ENCODE measurements at regions not wholly inside any gene's neighbourhood (a gene's known extent, or its start where the extent isn't known, plus 50 kb on each side); places are given as distances from the start of the nearest gene placed in this dataset.

- TF ChIP-seq CTCF (IDR thresholded peaks at IDR 0.05; ENCODE audit: low read depth, low read length) (no peak), POLR2A (IDR thresholded peaks at IDR 0.05; ENCODE audit: extremely low read depth, insufficient read length) (no peak), MYC (IDR thresholded peaks at IDR 0.05; ENCODE audit: low read depth, low read length) (no peak)
Observed at GRCh38 chr13:74661851-74662250, 527.6 kb upstream of the KLF12 start.

Measured in NB4 (cell line).